ENCODE measurements at regions not wholly inside any gene's neighbourhood (a gene's known extent, or its start where the extent isn't known, plus 50 kb on each side); places are given as distances from the start of the nearest gene placed in this dataset.

DNA sequence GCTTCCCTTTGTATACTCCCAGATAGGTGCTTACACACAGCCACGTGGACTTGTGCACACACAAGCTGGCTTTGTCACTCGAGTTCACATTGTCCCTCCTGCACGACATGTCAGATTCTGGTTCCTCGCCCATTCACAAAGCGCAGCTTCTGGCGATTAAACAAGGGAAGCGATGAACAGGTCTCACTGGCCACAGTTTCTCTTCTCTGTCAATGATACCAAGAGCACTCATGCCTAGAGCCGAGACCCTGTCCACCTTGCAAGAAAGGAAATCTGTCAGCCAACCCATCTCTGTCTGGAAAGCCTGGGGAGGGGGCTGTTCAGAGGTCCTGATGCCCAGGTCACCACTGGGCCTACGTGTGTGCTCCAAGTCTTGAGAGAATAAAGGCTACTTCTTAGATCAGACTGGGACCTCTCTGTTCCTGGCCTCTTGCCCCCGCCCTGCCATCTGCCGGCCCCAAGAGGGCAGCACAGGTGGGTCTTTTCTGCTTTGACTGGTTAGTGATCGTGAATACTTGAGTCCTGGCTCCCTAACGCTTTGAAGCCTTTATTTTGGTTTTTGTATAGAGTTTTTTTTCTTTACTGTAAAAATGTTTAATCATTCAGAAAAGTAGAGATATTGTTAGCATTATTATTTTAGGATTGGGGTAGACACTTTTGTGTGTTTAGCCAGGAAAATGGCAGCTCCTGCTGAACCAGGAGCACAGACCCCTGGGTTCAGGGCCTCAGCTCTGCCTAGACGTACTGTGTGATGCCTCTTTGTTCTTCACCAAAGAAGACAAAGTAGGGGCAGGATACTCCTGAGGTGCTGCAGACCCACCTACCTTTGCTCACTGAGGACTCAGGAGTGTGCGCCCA is 104.7 kb downstream of the MRM1 start:
- no peak overlapping the region for H3K9ac ChIP-seq (ENCODE audit: low read depth in 1 of 2, low read length in 2 of 2)
- no peaks in the 10 kb centered on the region for H3K9me3 ChIP-seq (ENCODE audit: control insufficient read depth in 1 of 2, low read length in 2 of 2)
- H3K27ac ChIP-seq (ENCODE audit: low read depth, low read length), result no peak overlapping the region
- no peaks in the 10 kb centered on the region for H3K4me1 ChIP-seq (ENCODE audit: control insufficient read depth in 1 of 2, insufficient read depth in 2 of 2, low read length in 2 of 2)
- H3K4me3 ChIP-seq (ENCODE audit: low read depth in 1 of 2, low read length in 2 of 2), result no peak overlapping the region
- peaks cover 8 to 19% of the 10 kb centered on the region in 2 donors for H3K27me3 ChIP-seq (ENCODE audit: control insufficient read depth in 1 of 2, insufficient read depth in 2 of 2, low read length in 2 of 2)
- H3K36me3 ChIP-seq (ENCODE audit: control insufficient read depth in 1 of 2, insufficient read depth in 2 of 2, low read length in 2 of 2), result no peaks in the 10 kb centered on the region

DNA sequence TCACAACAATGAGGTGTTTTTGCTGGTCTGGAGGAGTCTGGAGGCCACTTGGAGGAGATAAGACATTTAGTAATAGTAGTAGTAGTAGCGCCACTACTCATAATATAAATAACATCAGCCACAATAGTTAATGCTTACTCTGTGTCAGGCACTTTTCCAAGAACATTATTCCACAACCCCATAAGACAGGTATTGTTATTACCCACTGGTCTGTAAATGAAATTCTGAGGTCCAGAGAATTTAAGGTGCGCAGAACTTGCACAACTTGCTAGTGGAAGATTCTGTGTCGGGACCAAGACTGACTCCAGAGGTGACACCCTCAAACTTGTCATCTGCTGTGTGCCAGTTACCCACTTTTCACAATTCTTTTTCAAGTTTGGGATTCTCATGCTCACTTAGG is 106.5 kb downstream of the MRM1 start:
- Histone ChIP-seq H3K9ac (ENCODE audit: low read depth in 1 of 2, low read length in 2 of 2) (no peak overlapping the region), H3K27ac (ENCODE audit: low read depth, low read length) (no peak overlapping the region), H3K4me1 (ENCODE audit: control insufficient read depth in 1 of 2, insufficient read depth in 2 of 2, low read length in 2 of 2) (no peaks in the 10 kb centered on the region), H3K4me3 (ENCODE audit: low read depth in 1 of 2, low read length in 2 of 2) (no peak overlapping the region), H3K36me3 (ENCODE audit: control insufficient read depth in 1 of 2, insufficient read depth in 2 of 2, low read length in 2 of 2) (no peaks in the 10 kb centered on the region), H3K27me3 (ENCODE audit: control insufficient read depth in 1 of 2, insufficient read depth in 2 of 2, low read length in 2 of 2) (peaks cover 5 to 11% of the 10 kb centered on the region in 2 donors), H3K9me3 (ENCODE audit: control insufficient read depth in 1 of 2, low read length in 2 of 2) (no peaks in the 10 kb centered on the region)

DNA sequence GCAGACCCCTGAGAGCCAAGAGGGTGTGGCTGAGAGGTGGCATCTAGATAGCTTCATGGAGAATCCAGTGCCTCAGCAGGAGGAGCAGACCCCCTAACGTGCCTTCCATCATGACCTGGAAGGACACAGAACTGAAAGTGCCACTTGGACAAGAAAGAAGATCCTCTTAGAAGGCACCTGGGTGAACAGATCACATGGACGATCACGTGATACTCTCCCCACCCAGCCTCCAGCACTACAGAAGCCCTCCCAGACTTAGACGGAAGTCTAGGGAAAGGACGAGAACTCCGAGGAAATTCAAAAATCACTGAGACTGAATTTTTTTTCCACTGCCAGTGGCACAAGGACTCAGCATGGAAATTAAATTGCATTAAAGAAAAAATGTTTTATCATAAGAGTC is 113.4 kb downstream of the MRM1 start:
- Histone ChIP-seq H3K9me3 (ENCODE audit: control insufficient read depth in 1 of 2, low read length in 2 of 2) (no peaks in the 10 kb centered on the region), H3K4me3 (ENCODE audit: low read depth in 1 of 2, low read length in 2 of 2) (no peak overlapping the region), H3K27me3 (ENCODE audit: control insufficient read depth in 1 of 2, insufficient read depth in 2 of 2, low read length in 2 of 2) (no peaks in the 10 kb centered on the region), H3K4me1 (ENCODE audit: control insufficient read depth in 1 of 2, insufficient read depth in 2 of 2, low read length in 2 of 2) (no peaks in the 10 kb centered on the region), H3K36me3 (ENCODE audit: control insufficient read depth in 1 of 2, insufficient read depth in 2 of 2, low read length in 2 of 2) (no peaks in the 10 kb centered on the region), H3K27ac (ENCODE audit: low read depth, low read length) (no peak overlapping the region), H3K9ac (ENCODE audit: low read depth in 1 of 2, low read length in 2 of 2) (no peak overlapping the region)

DNA sequence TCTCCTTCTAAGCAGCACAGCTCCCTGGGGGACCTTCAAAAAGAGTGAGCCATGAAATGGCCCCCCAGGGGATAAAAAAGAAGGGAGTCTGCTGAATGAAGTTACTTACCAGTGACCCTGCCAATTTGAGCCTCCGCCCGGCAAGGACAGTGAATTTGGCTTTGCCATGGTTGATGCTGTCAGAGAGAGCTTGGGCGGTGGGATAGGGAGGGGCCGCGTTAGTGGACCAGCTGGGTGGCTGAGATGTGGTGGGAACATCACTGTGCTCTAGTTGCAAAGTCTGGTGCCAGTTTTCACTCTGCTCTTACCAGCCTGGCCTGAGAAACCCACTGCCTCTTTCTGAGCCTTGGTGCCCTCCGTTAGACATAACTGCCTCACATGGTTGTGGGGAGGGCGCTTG is 114.6 kb downstream of the MRM1 start:
- no peaks in the 10 kb centered on the region for H3K27me3 ChIP-seq (ENCODE audit: control insufficient read depth in 1 of 2, insufficient read depth in 2 of 2, low read length in 2 of 2)
- no peaks in the 10 kb centered on the region for H3K9me3 ChIP-seq (ENCODE audit: control insufficient read depth in 1 of 2, low read length in 2 of 2)
- H3K27ac ChIP-seq (ENCODE audit: low read depth, low read length), result no peak overlapping the region

DNA sequence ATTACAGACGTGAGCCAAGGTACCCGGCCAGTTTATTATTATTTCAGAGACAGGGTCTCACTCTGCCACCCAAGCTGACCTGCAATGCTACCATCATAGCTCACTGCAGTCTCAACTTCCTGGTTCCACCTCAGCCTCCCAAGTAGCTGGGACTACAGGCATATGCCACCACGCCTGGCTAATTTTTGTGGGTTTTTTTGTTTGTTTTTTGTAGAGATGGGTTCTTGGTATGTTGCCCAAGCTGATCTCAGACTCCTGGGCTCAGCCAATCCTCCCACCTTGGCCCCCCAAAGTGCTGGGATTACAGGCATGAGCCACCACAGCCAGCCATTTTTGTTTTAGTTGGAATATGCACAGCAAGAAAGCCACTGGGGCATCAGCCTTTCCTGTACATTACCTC is 115.7 kb downstream of the MRM1 start:
- Histone ChIP-seq H3K27me3 (ENCODE audit: control insufficient read depth in 1 of 2, insufficient read depth in 2 of 2, low read length in 2 of 2) (no peaks in the 10 kb centered on the region), H3K9me3 (ENCODE audit: control insufficient read depth in 1 of 2, low read length in 2 of 2) (no peaks in the 10 kb centered on the region)

More for the DNA sequence above, 114.6 kb downstream of the MRM1 start:
- Histone ChIP-seq H3K4me1 (ENCODE audit: control insufficient read depth in 1 of 2, insufficient read depth in 2 of 2, low read length in 2 of 2) (no peaks in the 10 kb centered on the region), H3K36me3 (ENCODE audit: control insufficient read depth in 1 of 2, insufficient read depth in 2 of 2, low read length in 2 of 2) (no peaks in the 10 kb centered on the region), H3K9ac (ENCODE audit: low read depth in 1 of 2, low read length in 2 of 2) (no peak overlapping the region), H3K4me3 (ENCODE audit: low read depth in 1 of 2, low read length in 2 of 2) (no peak overlapping the region)

DNA sequence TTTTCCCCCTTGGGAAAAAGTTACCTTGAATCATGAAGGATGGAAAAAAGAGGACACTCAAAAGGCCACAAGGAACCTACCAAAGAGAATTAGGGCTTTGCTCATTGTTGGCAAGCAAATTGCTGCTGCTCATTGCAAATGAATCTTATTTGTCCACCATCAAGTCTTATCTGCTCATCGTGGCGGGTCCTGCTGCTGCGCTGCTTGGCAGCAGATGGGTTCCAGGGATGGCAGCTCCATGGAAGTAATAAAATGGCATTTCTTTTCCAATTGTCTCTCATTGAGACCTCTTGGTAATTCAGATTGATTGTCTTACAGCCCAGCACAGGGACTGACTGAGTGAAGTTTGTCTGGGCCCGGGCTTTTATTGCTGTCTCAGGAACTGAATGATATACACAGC is 118.7 kb downstream of the MRM1 start:
- Histone ChIP-seq H3K27ac (ENCODE audit: low read depth, low read length) (no peak overlapping the region), H3K9me3 (ENCODE audit: control insufficient read depth in 1 of 2, low read length in 2 of 2) (no peaks in the 10 kb centered on the region), H3K36me3 (ENCODE audit: control insufficient read depth in 1 of 2, insufficient read depth in 2 of 2, low read length in 2 of 2) (no peaks in the 10 kb centered on the region), H3K4me3 (ENCODE audit: low read depth in 1 of 2, low read length in 2 of 2) (no peak overlapping the region), H3K4me1 (ENCODE audit: control insufficient read depth in 1 of 2, insufficient read depth in 2 of 2, low read length in 2 of 2) (peaks cover 0 to 12% of the 10 kb centered on the region in 2 donors), H3K9ac (ENCODE audit: low read depth in 1 of 2, low read length in 2 of 2) (no peak overlapping the region), H3K27me3 (ENCODE audit: control insufficient read depth in 1 of 2, insufficient read depth in 2 of 2, low read length in 2 of 2) (no peaks in the 10 kb centered on the region)

More for the DNA sequence above, 115.7 kb downstream of the MRM1 start:
- H3K4me1 ChIP-seq (ENCODE audit: control insufficient read depth in 1 of 2, insufficient read depth in 2 of 2, low read length in 2 of 2), result peaks cover 0 to 6% of the 10 kb centered on the region in 2 donors
- H3K9ac ChIP-seq (ENCODE audit: low read depth in 1 of 2, low read length in 2 of 2), result no peak overlapping the region
- H3K36me3 ChIP-seq (ENCODE audit: control insufficient read depth in 1 of 2, insufficient read depth in 2 of 2, low read length in 2 of 2), result no peaks in the 10 kb centered on the region
- no peak overlapping the region for H3K4me3 ChIP-seq (ENCODE audit: low read depth in 1 of 2, low read length in 2 of 2)
- H3K27ac ChIP-seq (ENCODE audit: low read depth, low read length), result no peak overlapping the region

DNA sequence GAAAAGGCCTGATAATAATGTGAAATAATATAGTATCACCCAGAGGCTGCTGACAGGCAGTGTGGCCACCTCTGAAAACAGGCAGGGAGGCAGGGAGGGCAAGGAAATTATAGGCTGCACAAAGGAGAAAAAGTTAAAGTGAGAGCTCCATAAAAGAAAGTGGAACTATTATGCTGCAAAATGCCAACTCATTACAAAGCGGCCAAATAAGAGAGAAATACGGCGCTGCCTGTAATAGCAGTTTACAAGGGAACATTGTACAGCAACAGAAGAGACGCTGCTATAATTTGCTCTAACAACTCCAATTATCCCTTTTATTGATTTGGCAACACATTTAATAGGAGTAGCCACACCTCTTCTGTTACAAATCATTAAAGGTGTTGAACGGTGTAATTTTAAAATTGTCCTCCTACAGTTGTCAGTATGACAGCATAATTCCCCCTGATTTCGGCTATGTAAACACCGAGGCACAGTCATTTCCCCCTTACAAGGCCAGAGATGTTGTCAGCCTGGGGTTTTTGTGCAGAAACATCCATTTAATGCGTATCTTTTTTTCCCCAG is 120.3 kb downstream of the MRM1 start:
- Histone ChIP-seq H3K4me3 (ENCODE audit: low read depth in 1 of 2, low read length in 2 of 2) (peak overlapping the region; percentile 55 to 71), H3K9me3 (ENCODE audit: control insufficient read depth in 1 of 2, low read length in 2 of 2) (no peaks in the 10 kb centered on the region), H3K4me1 (ENCODE audit: control insufficient read depth in 1 of 2, insufficient read depth in 2 of 2, low read length in 2 of 2) (peaks cover 0 to 12% of the 10 kb centered on the region in 2 donors), H3K36me3 (ENCODE audit: control insufficient read depth in 1 of 2, insufficient read depth in 2 of 2, low read length in 2 of 2) (no peaks in the 10 kb centered on the region), H3K9ac (ENCODE audit: low read depth in 1 of 2, low read length in 2 of 2) (no peak overlapping the region), H3K27me3 (ENCODE audit: control insufficient read depth in 1 of 2, insufficient read depth in 2 of 2, low read length in 2 of 2) (peaks cover 0 to 4% of the 10 kb centered on the region in 2 donors), H3K27ac (ENCODE audit: low read depth, low read length) (no peak overlapping the region)

DNA sequence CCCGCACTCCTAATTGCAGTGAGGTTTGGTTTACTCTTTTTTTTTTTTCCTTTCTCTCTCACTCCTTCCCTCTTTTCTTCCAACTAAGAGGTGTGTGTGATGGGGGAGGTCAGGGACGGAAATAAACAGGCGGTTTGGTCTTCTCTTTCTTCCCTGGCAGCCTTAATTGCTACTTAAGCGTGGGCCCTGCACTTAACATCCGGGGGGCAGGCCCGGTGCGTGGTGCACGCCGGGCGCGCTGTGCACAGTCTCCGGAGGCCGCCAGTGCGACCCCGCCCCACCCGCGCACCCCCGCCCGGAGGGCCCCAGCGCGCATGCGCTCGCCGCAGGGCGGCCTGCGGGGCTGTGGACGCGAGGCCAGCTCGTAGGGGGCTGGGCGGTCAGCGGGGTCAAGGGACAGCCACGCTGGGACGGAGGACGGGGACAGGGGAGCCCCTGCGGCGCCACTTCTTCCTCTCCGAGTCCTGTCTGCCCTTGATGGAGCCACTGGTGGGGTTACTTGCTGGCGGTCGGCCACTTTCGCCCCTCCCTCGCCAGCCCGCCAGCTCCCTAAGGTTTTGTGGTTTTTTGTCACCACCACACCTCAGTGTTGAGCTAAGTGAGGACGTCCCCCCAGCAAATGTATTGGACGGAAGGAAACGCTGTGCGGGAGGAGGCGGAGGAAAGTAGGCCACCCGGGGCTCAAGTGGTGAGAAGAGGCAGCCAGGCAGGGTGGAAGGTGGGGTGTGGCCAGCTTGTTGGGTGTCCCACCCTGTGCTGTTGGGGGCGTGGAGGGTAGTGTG is 120.9 kb downstream of the MRM1 start:
- H3K4me3 ChIP-seq (ENCODE audit: low read depth in 1 of 2, low read length in 2 of 2), result peak overlapping the region; percentile 55 to 71
- peaks cover 0 to 5% of the 10 kb centered on the region in 2 donors for H3K27me3 ChIP-seq (ENCODE audit: control insufficient read depth in 1 of 2, insufficient read depth in 2 of 2, low read length in 2 of 2)
- H3K9me3 ChIP-seq (ENCODE audit: control insufficient read depth in 1 of 2, low read length in 2 of 2), result no peaks in the 10 kb centered on the region
- H3K4me1 ChIP-seq (ENCODE audit: control insufficient read depth in 1 of 2, insufficient read depth in 2 of 2, low read length in 2 of 2), result peaks cover 0 to 12% of the 10 kb centered on the region in 2 donors
- H3K36me3 ChIP-seq (ENCODE audit: control insufficient read depth in 1 of 2, insufficient read depth in 2 of 2, low read length in 2 of 2), result no peaks in the 10 kb centered on the region
- no peak overlapping the region for H3K27ac ChIP-seq (ENCODE audit: low read depth, low read length)
- peak overlapping the region in 1 of 2 donors; percentile 58 for H3K9ac ChIP-seq (ENCODE audit: low read depth in 1 of 2, low read length in 2 of 2)

DNA sequence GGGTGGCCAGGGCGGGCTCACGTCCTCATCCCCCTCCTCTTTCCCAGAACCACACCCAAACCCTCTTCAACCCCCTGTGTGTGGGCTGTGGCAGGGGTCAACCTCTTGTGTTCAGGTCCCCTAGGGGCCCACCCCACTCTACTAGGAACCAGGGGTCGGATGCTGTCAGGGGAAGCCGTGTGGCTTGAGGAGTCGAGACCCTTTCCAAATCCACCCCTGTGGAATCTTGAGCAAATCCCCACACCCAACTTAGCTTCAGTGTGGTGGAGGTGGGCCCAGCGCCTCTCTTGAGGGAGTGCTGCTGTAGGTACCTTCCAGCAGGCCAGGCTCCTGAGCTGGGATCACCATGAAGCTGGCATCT is 121.5 kb downstream of the MRM1 start:
- Histone ChIP-seq H3K9ac (ENCODE audit: low read depth in 1 of 2, low read length in 2 of 2) (peak overlapping the region in 1 of 2 donors; percentile 58), H3K27me3 (ENCODE audit: control insufficient read depth in 1 of 2, insufficient read depth in 2 of 2, low read length in 2 of 2) (peaks cover 0 to 5% of the 10 kb centered on the region in 2 donors), H3K4me1 (ENCODE audit: control insufficient read depth in 1 of 2, insufficient read depth in 2 of 2, low read length in 2 of 2) (peaks cover 0 to 12% of the 10 kb centered on the region in 2 donors), H3K9me3 (ENCODE audit: control insufficient read depth in 1 of 2, low read length in 2 of 2) (no peaks in the 10 kb centered on the region), H3K27ac (ENCODE audit: low read depth, low read length) (no peak overlapping the region), H3K36me3 (ENCODE audit: control insufficient read depth in 1 of 2, insufficient read depth in 2 of 2, low read length in 2 of 2) (no peaks in the 10 kb centered on the region), H3K4me3 (ENCODE audit: low read depth in 1 of 2, low read length in 2 of 2) (peak overlapping the region; percentile 55 to 71)

DNA sequence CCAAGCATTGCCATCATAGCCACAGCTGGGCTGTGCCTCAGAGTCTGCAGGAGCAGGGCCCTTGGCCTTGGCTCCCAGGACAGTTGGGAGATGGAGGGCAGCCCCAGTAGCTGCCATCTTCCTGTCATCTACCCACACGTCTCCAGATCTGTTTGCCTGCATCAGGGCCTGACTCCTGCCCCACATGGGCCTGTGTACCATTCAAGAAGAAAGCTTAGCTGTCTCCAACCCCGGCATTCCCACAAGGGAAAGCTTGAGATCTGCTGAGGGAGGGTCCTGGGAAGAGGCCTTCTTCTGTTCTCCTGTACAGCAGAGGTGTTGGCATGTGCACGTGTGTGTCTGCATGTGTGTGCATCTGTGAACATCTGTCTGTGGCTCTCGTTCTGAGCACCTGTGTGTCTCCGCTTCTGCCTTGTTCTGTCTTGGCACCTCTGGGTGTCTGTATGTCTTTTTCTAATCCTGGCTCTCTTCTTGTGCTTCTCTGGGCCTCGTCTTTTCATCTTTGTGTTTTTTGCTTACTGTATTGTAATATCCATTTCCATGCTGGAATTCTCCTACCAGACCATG is 122.2 kb downstream of the MRM1 start:
- no peak overlapping the region for H3K27ac ChIP-seq (ENCODE audit: low read depth, low read length)
- peaks cover 0 to 12% of the 10 kb centered on the region in 2 donors for H3K4me1 ChIP-seq (ENCODE audit: control insufficient read depth in 1 of 2, insufficient read depth in 2 of 2, low read length in 2 of 2)
- H3K27me3 ChIP-seq (ENCODE audit: control insufficient read depth in 1 of 2, insufficient read depth in 2 of 2, low read length in 2 of 2), result peaks cover 0 to 6% of the 10 kb centered on the region in 2 donors
- no peaks in the 10 kb centered on the region for H3K9me3 ChIP-seq (ENCODE audit: control insufficient read depth in 1 of 2, low read length in 2 of 2)
- H3K4me3 ChIP-seq (ENCODE audit: low read depth in 1 of 2, low read length in 2 of 2), result no peak overlapping the region
- H3K9ac ChIP-seq (ENCODE audit: low read depth in 1 of 2, low read length in 2 of 2), result no peak overlapping the region
- H3K36me3 ChIP-seq (ENCODE audit: control insufficient read depth in 1 of 2, insufficient read depth in 2 of 2, low read length in 2 of 2), result no peaks in the 10 kb centered on the region

All from duodenal mucosa (tissue), 2 donors.